PC-9 (cell line): ENCODE measurements at regions not wholly inside any gene's neighbourhood (a gene's known extent, or its start where the extent isn't known, plus 50 kb on each side); places are given as distances from the start of the nearest gene placed in this dataset.

ENCODE experiments used
- BruUV-seq: library from RNA; stranded (reverse); fragments of 400-500 nt; replicated peaks from 2 replicates; lab custom pipeline; 2021; lab: Mats Ljungman, UMichigan
- CTCF ChIA-PET: fragments of 300-600 bp; sonication (Branson Sonifier 250); formaldehyde crosslinking; loops from one replicate; lab custom pipeline; 2022; ENCODE audit warnings: antibody characterized with exemption; lab: Charles Lee
- POLR2A ChIA-PET: fragments of 300-600 bp; sonication (Branson Sonifier 250); formaldehyde crosslinking; loops from one replicate; lab custom pipeline; 2022; ENCODE audit warnings: antibody characterized with exemption; ENCODE audit not compliant: unreplicated experiment; lab: Charles Lee
- DNase-seq, 2 experiments: peaks; one replicate each; pipeline versions ENCODE4 v3.0.0 to v3.0.0-alpha.2; 2015 to 2022; ENCODE audit warnings: mixed read lengths in 1 of 2
- H2AFZ ChIP-seq: fragments of 200-600 bp; sonication (generic); 2 replicates; pipeline ENCODE4 v1.8.1; 2017; ENCODE audit warnings: antibody characterized with exemption
- H3F3A ChIP-seq: fragments of 200-600 bp; sonication (generic); 2 replicates; pipeline ENCODE4 v1.8.1; 2017; ENCODE audit warnings: antibody characterized with exemption, mild to moderate bottlenecking, low read depth; ENCODE audit not compliant: insufficient read depth
- H3K27ac ChIP-seq: fragments of 200-600 bp; sonication (generic); 2 replicates; pipeline ENCODE4 v1.6.1; 2016; ENCODE audit warnings: mixed run types
- H3K27me3 ChIP-seq: fragments of 200-600 bp; sonication (generic); 2 replicates; pipeline ENCODE4 v1.6.1; 2016; ENCODE audit warnings: low read depth, mixed run types; ENCODE audit not compliant: insufficient read depth
- H3K36me3 ChIP-seq: fragments of 200-600 bp; sonication (generic); 2 replicates; pipeline ENCODE4 v1.6.1; 2016; ENCODE audit warnings: low read depth, mixed run types
- H3K4me1 ChIP-seq: fragments of 200-600 bp; sonication (generic); replicated peaks from 2 replicates; pipeline ENCODE4 v1.6.1; 2016; ENCODE audit warnings: mixed run types; ENCODE audit not compliant: insufficient read depth
- H3K4me2 ChIP-seq: fragments of 200-600 bp; sonication (generic); 2 replicates; pipeline ENCODE4 v1.6.1; 2017; ENCODE audit warnings: mixed run types
- H3K4me3 ChIP-seq: fragments of 200-600 bp; sonication (generic); 2 replicates; pipeline ENCODE4 v1.6.1; 2016; ENCODE audit warnings: mixed run types
- H3K79me2 ChIP-seq: fragments of 200-600 bp; sonication (generic); 2 replicates; pipeline ENCODE4 v1.6.1; 2017; ENCODE audit warnings: low read depth, mixed run types
- H3K9me2 ChIP-seq: fragments of 200-600 bp; sonication (generic); 2 replicates; pipeline ENCODE4 v1.8.1; 2017; ENCODE audit warnings: mild to moderate bottlenecking; ENCODE audit not compliant: insufficient read depth
- H3K9me3 ChIP-seq: fragments of 200-600 bp; sonication (generic); 2 replicates; pipeline ENCODE4 v1.8.1; 2016; ENCODE audit warnings: low read depth; ENCODE audit not compliant: insufficient read depth
- H4K20me1 ChIP-seq: fragments of 200-600 bp; sonication (generic); 2 replicates; pipeline ENCODE4 v1.8.1; 2017; ENCODE audit not compliant: insufficient read depth
- CTCF ChIP-seq: fragments of 200-600 bp; sonication (generic); conservative IDR thresholded peaks from 2 replicates; pipeline ENCODE4 v1.6.1; 2017; ENCODE audit warnings: mixed run types, antibody characterized with exemption, mild to moderate bottlenecking, moderate library complexity
- EZH2 ChIP-seq: fragments of 200-600 bp; sonication (generic); IDR thresholded peaks from 2 replicates; pipeline ENCODE4 v1.8.0; 2017; ENCODE audit warnings: antibody characterized with exemption, low read depth
- intact Hi-C: fragments of 100-400 bp; cut with micrococcal nuclease; formaldehyde crosslinking; loops from one replicate; pipeline ENCODE4 v1.10.0; 2022; ENCODE audit not compliant: unreplicated experiment

- BruUV-seq, result no TSS peak
- no peak overlapping the region for H3K4me3 ChIP-seq
- intact Hi-C loops, result no loop called here
- H3K9me2 ChIP-seq, result no peaks in the 10 kb centered on the region
- CTCF ChIA-PET, result no interaction called here
- H3K27me3 ChIP-seq, result peaks cover 7% of the 10 kb centered on the region
- H3K4me1 ChIP-seq, result no peaks in the 10 kb centered on the region
- H3K36me3 ChIP-seq, result no peaks in the 10 kb centered on the region
- POLR2A ChIA-PET, result no interaction called here
- TF ChIP-seq CTCF, result no peak
- TF ChIP-seq EZH2, result no peak
- H3K79me2 ChIP-seq, result no peaks in the 10 kb centered on the region
- H3K4me2 ChIP-seq, result no peak overlapping the region
- no peak overlapping the region for H2AFZ ChIP-seq
- H3K27ac ChIP-seq, result no peak overlapping the region
- no peaks in the 10 kb centered on the region for H3K9me3 ChIP-seq
- H4K20me1 ChIP-seq, result no peaks in the 10 kb centered on the region
- H3F3A ChIP-seq, result no peaks in the 10 kb centered on the region
- no peak for DNase-seq
Observed at GRCh38 chr14:98808494-98809407, 463.2 kb downstream of the BCL11B start.

- no peak for TF ChIP-seq CTCF
- no peak for TF ChIP-seq EZH2
- POLR2A ChIA-PET, result no interaction called here
- Histone ChIP-seq H3K27me3 (peaks cover 19% of the 10 kb centered on the region), H3K9me3 (no peaks in the 10 kb centered on the region), H3F3A (no peaks in the 10 kb centered on the region), H3K4me2 (no peak overlapping the region), H2AFZ (no peak overlapping the region), H3K9me2 (no peaks in the 10 kb centered on the region), H3K4me1 (no peaks in the 10 kb centered on the region), H4K20me1 (no peaks in the 10 kb centered on the region), H3K79me2 (no peaks in the 10 kb centered on the region), H3K27ac (no peak overlapping the region), H3K36me3 (no peaks in the 10 kb centered on the region), H3K4me3 (no peak overlapping the region)
- no TSS peak for BruUV-seq
- intact Hi-C loops, result no loop called here
- DNase-seq, result no peak
- CTCF ChIA-PET, result no interaction called here
Observed at GRCh38 chr14:98816195-98816594, 455.8 kb downstream of the BCL11B start.

- Histone ChIP-seq H3F3A (no peaks in the 10 kb centered on the region), H3K4me3 (no peak overlapping the region), H4K20me1 (no peaks in the 10 kb centered on the region), H3K79me2 (no peaks in the 10 kb centered on the region), H3K27me3 (peaks cover 19% of the 10 kb centered on the region), H3K4me2 (no peak overlapping the region), H3K27ac (no peak overlapping the region), H3K9me2 (no peaks in the 10 kb centered on the region), H2AFZ (no peak overlapping the region), H3K4me1 (no peaks in the 10 kb centered on the region), H3K36me3 (no peaks in the 10 kb centered on the region), H3K9me3 (no peaks in the 10 kb centered on the region)
- CTCF ChIA-PET, result no interaction called here
- intact Hi-C loops, result no loop called here
- BruUV-seq, result no TSS peak
- no peak for DNase-seq
- no peak for TF ChIP-seq EZH2
- POLR2A ChIA-PET, result no interaction called here
Observed at GRCh38 chr14:98816720-98817119, 455.3 kb downstream of the BCL11B start.
